ENCODE measurements at regions not wholly inside any gene's neighbourhood (a gene's known extent, or its start where the extent isn't known, plus 50 kb on each side); places are given as distances from the start of the nearest gene placed in this dataset.
"Not testable (repeated sequence)": the region's sequence is repeated elsewhere in the genome, so short reads cannot be mapped to it uniquely, and the experiment has no call there.

DNA sequence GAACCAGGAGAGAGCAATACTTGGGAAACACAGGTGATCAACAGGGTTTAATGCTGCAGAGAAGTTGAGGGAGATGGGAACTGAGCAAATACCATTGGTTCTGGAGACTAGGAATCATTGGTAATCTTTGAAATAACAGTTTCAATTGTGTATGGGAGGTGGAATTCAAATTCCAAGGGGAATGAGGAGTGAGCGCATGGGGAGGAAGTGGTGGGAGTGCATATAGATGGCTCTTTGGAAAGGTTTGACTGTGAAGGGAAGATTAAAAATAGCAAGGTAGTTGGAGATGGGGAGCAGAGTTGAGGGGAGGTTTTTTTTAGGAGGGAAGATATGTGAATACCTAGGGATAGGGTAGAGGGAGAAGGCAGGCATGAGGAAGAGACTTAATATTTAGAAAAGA, 51.1 kb upstream of the ROPN1 start:
- no peak overlapping the region for H3K4me3 Mint-ChIP-seq
- no peaks in the 10 kb centered on the region for H3K36me3 Mint-ChIP-seq (ENCODE audit: insufficient read depth)
- H3K27me3 Mint-ChIP-seq, result peaks cover 0 to 12% of the 10 kb centered on the region in 2 donors
- H3K27ac Mint-ChIP-seq, result no peak overlapping the region
- DNase-seq (no peak), ATAC-seq (replicated peaks) (no peak)
- no peaks in the 10 kb centered on the region for H3K4me1 Mint-ChIP-seq (ENCODE audit: low read depth in 2 of 2)
- H3K9me3 Mint-ChIP-seq, result no peaks in the 10 kb centered on the region

DNA sequence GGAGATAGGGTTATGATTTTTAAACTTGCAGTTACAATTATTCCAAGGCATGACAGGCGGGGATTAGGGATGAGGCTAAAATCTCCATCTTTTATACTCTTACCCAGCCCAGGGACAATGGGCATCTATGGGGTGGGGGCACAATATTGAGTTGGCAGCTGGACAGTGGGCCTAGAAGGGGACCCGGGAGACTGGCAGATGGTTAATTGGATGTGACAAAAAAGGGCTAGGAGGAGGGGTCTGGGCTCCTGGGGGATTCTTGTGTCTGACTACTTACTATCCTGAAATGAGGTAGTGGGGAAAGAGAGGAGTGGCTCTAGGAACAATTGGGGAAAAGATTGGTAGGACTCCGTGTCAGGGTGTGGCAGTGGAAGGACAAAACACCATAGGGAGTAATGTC, 53.0 kb upstream of the ROPN1 start:
- Mint-ChIP-seq H3K4me1 (ENCODE audit: low read depth in 2 of 2) (no peaks in the 10 kb centered on the region), H3K4me3 (no peak overlapping the region), H3K27me3 (peaks cover 6 to 19% of the 10 kb centered on the region in 2 donors), H3K9me3 (no peaks in the 10 kb centered on the region), H3K36me3 (ENCODE audit: insufficient read depth) (no peaks in the 10 kb centered on the region), H3K27ac (no peak overlapping the region)
- DNase-seq (no peak), ATAC-seq (replicated peaks) (no peak)

DNA sequence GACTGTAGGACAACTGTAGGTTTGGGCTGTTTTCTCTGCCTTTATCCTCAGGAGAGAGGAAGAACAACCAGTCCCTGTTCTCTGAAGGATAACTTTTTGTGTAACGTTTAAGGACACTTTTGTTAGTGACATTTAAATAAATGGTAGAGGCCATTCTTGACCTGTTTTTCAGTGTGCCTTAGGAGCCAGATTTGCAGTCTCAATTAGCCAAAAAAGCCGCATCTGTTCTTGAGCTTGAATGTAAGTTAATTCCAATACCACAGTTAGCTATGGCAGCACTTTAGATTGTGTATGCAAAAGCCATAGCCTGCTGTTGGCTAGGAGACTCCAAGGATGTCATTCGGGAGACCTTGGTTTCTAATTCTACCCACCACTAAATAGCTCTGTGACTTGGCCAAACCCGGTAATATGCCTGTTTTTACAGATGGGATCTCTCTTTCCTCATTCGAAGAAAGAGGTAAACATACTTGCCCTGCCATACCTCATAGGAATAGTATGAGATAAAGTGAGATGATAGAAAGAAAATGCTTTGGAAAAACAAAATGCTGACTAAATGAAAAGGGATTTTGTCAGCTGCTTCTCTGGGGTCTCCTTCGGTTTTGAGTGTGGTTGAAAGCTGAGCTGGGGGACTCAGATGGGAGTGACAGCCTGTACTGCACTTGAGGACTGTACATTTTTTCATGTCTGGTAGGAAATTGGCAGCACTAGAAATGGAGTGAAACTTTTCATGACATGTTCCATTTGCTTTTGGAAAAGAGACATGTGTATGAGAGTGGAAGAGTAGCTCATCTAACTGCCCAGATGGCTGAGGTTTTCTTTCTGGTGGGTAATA, 57.3 kb upstream of the ROPN1 start:
- Mint-ChIP-seq H3K4me1 (ENCODE audit: low read depth in 2 of 2) (no peaks in the 10 kb centered on the region), H3K9me3 (no peaks in the 10 kb centered on the region), H3K4me3 (no peak overlapping the region), H3K27me3 (peaks cover 36 to 42% of the 10 kb centered on the region in 2 donors), H3K36me3 (ENCODE audit: insufficient read depth) (no peaks in the 10 kb centered on the region), H3K27ac (no peak overlapping the region)
- DNase-seq, result no peak
- ATAC-seq (replicated peaks), result no peak

DNA sequence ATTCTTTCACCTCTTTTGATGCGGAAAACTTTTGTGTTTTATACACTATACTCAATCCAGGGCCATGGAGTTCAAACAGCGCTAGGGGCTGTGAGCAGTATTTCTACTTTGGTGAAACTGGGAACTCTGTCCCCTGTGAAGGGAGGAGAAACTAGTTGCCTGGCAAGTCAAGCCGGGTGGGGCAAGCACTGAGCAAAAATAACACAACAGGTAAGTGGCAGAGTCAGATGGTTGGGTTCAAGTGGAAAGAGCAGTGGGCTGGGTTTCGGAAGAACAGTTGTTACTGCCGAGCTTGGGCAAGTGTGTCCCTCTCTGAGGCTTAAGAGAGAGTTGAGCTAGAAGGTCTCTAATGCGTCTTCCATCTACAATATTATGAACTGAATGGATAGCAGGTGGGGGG, 59.7 kb upstream of the ROPN1 start:
- DNase-seq (no peak), ATAC-seq (replicated peaks) (no peak)
- Mint-ChIP-seq H3K36me3 (ENCODE audit: insufficient read depth) (no peaks in the 10 kb centered on the region), H3K9me3 (no peaks in the 10 kb centered on the region), H3K27ac (no peak overlapping the region), H3K4me1 (ENCODE audit: low read depth in 2 of 2) (no peaks in the 10 kb centered on the region), H3K27me3 (peaks cover 30 to 44% of the 10 kb centered on the region in 2 donors), H3K4me3 (no peak overlapping the region)

DNA sequence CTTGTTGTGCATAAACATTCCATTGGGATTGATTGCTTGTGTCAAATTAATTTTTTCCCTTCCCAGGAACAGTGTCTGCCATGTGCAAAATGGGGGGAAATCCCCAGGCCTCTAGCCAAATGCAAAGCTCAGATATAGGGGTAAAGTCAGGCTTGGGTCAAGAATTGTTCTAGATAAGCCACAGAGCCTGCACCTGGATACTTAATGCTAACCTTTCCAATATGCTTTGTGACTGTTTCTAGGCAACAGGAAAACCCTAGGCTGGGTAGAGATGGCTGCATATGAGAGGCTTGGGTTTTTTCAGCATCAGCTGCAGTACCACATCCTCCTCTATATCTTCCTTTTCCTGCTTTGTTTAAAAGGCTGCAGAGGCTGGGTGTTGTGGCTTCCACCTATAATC, 61.9 kb upstream of the ROPN1 start:
- H3K27ac Mint-ChIP-seq, result no peak overlapping the region
- H3K27me3 Mint-ChIP-seq, result peaks cover 41 to 61% of the 10 kb centered on the region in 2 donors
- ATAC-seq (replicated peaks) (no peak), DNase-seq (no peak)
- H3K4me3 Mint-ChIP-seq, result no peak overlapping the region
- H3K9me3 Mint-ChIP-seq, result no peaks in the 10 kb centered on the region
- no peaks in the 10 kb centered on the region for H3K36me3 Mint-ChIP-seq (ENCODE audit: insufficient read depth)
- no peaks in the 10 kb centered on the region for H3K4me1 Mint-ChIP-seq (ENCODE audit: low read depth in 2 of 2)

DNA sequence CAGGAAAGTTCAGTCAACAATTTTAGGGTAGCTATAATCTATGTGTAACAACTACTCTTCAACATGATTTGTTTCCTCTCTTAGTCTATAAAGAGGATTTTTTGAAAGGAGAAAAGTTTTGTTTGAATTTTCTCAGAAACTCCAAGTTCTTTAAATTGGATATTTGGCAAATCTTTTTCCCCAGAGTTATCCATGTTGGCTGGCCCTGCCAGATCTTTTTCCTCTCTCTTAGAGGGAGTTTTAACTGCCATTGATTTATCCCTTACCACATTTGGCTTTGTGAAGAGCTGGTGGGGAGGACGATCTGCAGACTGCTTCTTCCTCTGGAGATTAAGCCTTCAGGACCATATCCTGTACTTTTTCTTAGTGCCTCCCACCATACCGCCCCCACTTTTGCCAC, 64.9 kb upstream of the ROPN1 start:
- Mint-ChIP-seq H3K9me3 (no peaks in the 10 kb centered on the region), H3K4me3 (no peak overlapping the region), H3K27me3 (peaks cover 29 to 39% of the 10 kb centered on the region in 2 donors), H3K4me1 (ENCODE audit: low read depth in 2 of 2) (no peaks in the 10 kb centered on the region), H3K36me3 (ENCODE audit: insufficient read depth) (no peaks in the 10 kb centered on the region), H3K27ac (no peak overlapping the region)
- DNase-seq (no peak), ATAC-seq (replicated peaks) (no peak)

DNA sequence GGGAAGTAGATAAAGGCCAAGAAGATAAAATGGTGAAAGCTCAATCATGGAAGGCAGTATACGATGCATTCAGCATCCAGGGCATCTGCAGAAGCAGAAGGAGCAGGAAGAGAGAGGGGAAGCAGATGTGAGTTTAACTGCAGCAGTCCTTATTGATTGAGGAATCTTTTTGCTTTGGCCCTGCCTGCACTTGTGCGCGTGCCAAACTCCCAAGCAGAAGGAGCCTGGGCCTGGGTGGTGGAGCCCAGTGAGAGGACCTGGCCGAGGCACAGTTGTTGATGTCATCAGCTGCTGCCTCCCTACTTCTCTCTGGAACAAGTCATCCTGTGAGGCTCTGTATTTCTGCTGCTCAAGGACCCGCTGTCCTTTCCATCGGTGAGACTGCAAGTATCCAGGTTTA, 65.5 kb upstream of the ROPN1 start:
- peaks cover 25 to 33% of the 10 kb centered on the region in 2 donors for H3K27me3 Mint-ChIP-seq
- no peaks in the 10 kb centered on the region for H3K9me3 Mint-ChIP-seq
- H3K4me3 Mint-ChIP-seq, result no peak overlapping the region
- DNase-seq (no peak), ATAC-seq (replicated peaks) (no peak)
- no peaks in the 10 kb centered on the region for H3K4me1 Mint-ChIP-seq (ENCODE audit: low read depth in 2 of 2)
- no peak overlapping the region for H3K27ac Mint-ChIP-seq
- H3K36me3 Mint-ChIP-seq (ENCODE audit: insufficient read depth), result no peaks in the 10 kb centered on the region

DNA sequence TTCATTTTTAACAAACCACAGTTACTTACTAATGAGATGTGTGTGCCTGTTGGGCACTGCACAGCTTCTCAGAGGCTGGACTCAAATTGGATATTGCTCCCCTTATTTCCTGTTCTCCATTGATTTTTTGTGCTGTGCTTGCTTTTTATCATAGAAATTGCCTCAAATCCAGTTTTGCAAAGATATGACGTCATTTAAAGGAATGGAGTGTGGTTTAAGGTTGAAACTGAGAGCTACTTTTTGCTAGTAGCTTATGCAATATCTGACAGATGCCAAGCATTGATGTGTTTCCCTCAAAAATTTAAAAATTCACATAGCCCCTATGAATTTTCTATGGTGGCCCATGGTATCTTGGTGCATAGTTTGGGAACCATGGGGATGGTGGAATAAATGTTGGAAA, 67.7 kb upstream of the ROPN1 start:
- DNase-seq, result no peak

DNA sequence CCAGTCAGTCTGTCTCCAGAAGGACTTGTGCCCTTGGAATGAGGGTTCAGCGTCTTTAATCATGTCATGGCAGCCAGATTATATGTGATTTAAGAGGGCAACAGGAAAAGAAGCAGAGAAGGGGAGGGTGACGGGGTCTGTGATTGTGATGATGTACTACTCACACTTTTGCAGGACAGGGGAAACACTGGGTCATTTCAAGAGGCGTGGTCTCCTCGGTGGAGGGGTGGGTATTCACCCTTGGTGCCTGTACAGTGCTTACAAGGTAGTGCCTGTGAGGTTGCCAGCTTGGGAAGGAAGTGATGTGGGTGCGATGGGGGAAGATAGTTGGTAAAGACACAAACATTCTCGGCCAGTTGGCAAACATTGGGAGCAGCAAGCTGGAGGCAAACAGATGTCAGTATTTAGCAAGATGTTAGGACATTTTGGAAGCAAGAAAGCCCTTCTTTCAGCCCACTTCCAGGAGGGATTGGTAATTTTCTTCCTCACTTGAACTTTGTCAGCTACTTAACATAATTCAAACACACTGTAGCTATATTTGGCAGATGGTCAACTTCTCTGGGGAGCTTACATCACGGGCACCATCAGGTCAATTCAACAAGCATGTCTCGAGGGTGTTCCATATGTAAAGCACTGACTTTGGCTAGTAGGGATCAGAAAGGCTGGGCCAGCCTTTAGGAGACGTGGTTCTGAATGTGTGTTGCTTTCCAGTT, 71.4 kb upstream of the ROPN1 start:
- no peaks in the 10 kb centered on the region for H3K36me3 Mint-ChIP-seq (ENCODE audit: insufficient read depth)
- no peak overlapping the region for H3K4me3 Mint-ChIP-seq
- peaks cover 11 to 19% of the 10 kb centered on the region in 2 donors for H3K27me3 Mint-ChIP-seq
- H3K27ac Mint-ChIP-seq, result no peak overlapping the region
- ATAC-seq (replicated peaks) (no peak), DNase-seq (no peak)
- no peaks in the 10 kb centered on the region for H3K4me1 Mint-ChIP-seq (ENCODE audit: low read depth in 2 of 2)
- H3K9me3 Mint-ChIP-seq, result no peaks in the 10 kb centered on the region

More for the DNA sequence above, 67.7 kb upstream of the ROPN1 start:
- H3K9me3 Mint-ChIP-seq, result no peaks in the 10 kb centered on the region
- no peaks in the 10 kb centered on the region for H3K4me1 Mint-ChIP-seq (ENCODE audit: low read depth in 2 of 2)
- H3K27me3 Mint-ChIP-seq, result peaks cover 22 to 26% of the 10 kb centered on the region in 2 donors
- no peaks in the 10 kb centered on the region for H3K36me3 Mint-ChIP-seq (ENCODE audit: insufficient read depth)
- no peak overlapping the region for H3K27ac Mint-ChIP-seq
- no peak overlapping the region for H3K4me3 Mint-ChIP-seq
- no peak for ATAC-seq (replicated peaks)

DNA sequence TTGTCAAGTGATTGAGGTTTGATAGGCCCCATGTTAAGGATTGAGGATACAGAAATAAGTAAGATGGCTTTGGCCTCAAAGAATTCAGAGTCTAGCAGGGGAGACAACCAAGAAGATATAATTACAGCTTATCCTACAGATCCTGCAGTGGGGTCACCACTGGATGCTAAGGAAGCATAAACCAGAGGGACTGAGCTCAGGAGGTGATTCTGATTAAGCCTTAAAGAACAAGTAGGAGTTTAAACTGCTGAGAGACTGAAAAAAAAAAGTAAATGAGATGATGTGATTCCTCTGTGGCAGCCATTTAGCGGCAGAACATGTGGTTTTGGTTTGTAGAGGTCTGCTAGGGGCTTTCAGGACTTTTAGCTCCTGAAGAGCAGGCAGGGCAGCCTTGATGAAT, 72.1 kb upstream of the ROPN1 start:
- H3K36me3 Mint-ChIP-seq (ENCODE audit: insufficient read depth), result no peaks in the 10 kb centered on the region
- H3K27ac Mint-ChIP-seq, result no peak overlapping the region
- no peaks in the 10 kb centered on the region for H3K4me1 Mint-ChIP-seq (ENCODE audit: low read depth in 2 of 2)
- H3K9me3 Mint-ChIP-seq, result no peaks in the 10 kb centered on the region
- ATAC-seq (replicated peaks) (no peak), DNase-seq (no peak)
- H3K27me3 Mint-ChIP-seq, result peaks cover 15 to 17% of the 10 kb centered on the region in 2 donors
- no peak overlapping the region for H3K4me3 Mint-ChIP-seq

DNA sequence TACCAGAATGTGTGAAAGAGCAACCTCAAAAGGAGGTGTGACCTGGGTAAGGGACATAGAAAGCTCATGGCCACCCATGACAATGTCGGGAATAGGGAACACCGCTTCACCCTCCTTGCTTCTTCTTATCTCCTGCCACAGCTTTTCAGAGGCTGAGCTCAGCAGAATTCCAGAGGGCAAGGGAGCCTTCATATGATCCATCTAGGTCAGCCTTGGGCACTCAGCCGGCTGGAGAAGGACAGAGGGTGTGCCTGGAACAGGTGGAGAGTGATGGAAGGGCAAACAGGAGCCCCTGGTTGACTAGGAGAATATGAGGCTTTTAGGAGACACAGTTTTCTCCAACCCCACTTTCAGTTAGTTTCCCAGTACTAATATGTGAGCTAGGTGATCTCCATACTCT, 74.6 kb upstream of the ROPN1 start:
- not testable (repeated sequence) for H3K9me3 Mint-ChIP-seq; H3K4me1 Mint-ChIP-seq (ENCODE audit: low read depth in 2 of 2); ATAC-seq (replicated peaks); H3K4me3 Mint-ChIP-seq; H3K27ac Mint-ChIP-seq; DNase-seq; H3K36me3 Mint-ChIP-seq (ENCODE audit: insufficient read depth)
- peaks cover 17 to 24% of the 10 kb centered on the region in 2 donors for H3K27me3 Mint-ChIP-seq

DNA sequence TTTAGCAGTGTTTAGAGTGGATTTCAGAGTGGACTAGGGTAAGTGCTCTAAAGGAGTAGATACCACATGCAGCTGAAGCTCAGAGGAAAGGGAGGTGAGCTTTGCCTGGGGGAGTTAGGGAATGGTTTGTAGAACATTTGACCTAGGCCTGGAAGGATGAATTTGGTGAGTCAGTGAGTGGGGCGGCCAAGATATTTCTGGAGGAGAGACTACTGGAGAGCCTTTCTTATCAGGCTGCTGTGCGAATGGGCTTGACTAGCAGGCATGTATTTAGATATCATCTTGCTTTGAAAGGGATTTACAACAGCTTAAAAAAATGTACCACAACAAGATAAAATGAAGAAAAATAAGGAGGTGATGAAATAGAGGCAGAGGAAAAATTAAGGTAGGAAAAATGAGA, 77.8 kb upstream of the ROPN1 start:
- not testable (repeated sequence) for H3K4me3 Mint-ChIP-seq; H3K4me1 Mint-ChIP-seq (ENCODE audit: low read depth in 2 of 2); H3K27ac Mint-ChIP-seq; H3K9me3 Mint-ChIP-seq; DNase-seq; ATAC-seq (replicated peaks); H3K36me3 Mint-ChIP-seq (ENCODE audit: insufficient read depth)
- peaks cover 23 to 35% of the 10 kb centered on the region in 2 donors for H3K27me3 Mint-ChIP-seq

DNA sequence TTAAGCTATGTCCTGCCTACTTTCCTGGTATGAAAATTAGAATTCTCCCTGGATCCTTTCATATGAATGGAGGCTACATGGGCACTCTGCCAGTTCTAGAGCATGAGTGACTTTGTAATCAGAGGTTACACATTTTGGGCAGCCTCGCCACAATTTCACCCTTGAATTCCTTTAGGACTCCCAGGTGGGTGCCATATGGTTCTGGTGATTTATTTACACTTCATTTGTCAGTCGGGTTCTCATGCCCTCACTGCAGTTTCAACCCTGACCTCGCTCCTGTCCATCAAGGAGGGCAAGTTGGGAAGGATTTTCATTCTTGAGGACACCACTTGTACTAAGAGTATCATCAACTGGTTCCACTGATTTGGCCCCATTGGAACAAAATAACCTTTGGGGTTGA, 83.2 kb upstream of the ROPN1 start:
- not testable (repeated sequence) for H3K9me3 Mint-ChIP-seq

DNA sequence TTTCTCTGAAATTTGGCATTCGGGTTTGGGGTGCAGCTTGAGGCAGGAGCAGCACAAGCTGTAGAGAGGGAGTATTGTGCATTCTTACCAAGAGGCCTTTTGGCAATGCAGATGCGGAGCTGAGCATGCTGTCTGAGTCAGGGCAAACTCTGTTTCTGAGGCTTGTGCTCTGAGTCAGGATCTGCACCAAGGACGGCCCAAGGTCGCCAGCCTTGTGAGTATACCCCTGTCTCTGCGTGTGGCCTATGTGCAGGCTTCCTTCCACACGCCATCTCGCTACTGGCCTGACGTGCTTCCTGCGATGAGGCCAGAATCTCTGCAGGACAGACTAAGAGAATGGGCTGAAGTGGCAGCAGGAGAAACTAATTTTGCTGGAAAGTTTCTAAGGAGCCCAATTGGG, 83.8 kb upstream of the ROPN1 start:
- Mint-ChIP-seq H3K4me3 (no peak overlapping the region), H3K36me3 (ENCODE audit: insufficient read depth) (no peaks in the 10 kb centered on the region), H3K4me1 (ENCODE audit: low read depth in 2 of 2) (no peaks in the 10 kb centered on the region), H3K27me3 (peaks cover 17 to 51% of the 10 kb centered on the region in 2 donors), H3K27ac (no peak overlapping the region), H3K9me3 (no peaks in the 10 kb centered on the region)
- ATAC-seq (replicated peaks) (no peak), DNase-seq (no peak)

More for the DNA sequence above, 83.2 kb upstream of the ROPN1 start:
- H3K27me3 Mint-ChIP-seq, result peaks cover 18 to 45% of the 10 kb centered on the region in 2 donors
- not testable (repeated sequence) for H3K4me3 Mint-ChIP-seq; ATAC-seq (replicated peaks); H3K4me1 Mint-ChIP-seq (ENCODE audit: low read depth in 2 of 2); H3K36me3 Mint-ChIP-seq (ENCODE audit: insufficient read depth); DNase-seq; H3K27ac Mint-ChIP-seq
